ENCODE measurements at regions not wholly inside any gene's neighbourhood (a gene's known extent, or its start where the extent isn't known, plus 50 kb on each side); places are given as distances from the start of the nearest gene placed in this dataset.
"Not testable (repeated sequence)": the region's sequence is repeated elsewhere in the genome, so short reads cannot be mapped to it uniquely, and the experiment has no call there.

GRCh38 chr6:140783504-140783903, 1349.2 kb upstream of the GJE1 start:
- TF ChIP-seq CTCF (IDR thresholded peaks at IDR 0.05; ENCODE audit: low read depth, low read length); POLR2A (IDR thresholded peaks at IDR 0.05; ENCODE audit: extremely low read depth, insufficient read length); MAX (IDR thresholded peaks at IDR 0.05; ENCODE audit: low read depth, low read length): not testable (repeated sequence)
